CD14-positive monocyte (primary cell): ENCODE measurements at regions not wholly inside any gene's neighbourhood (a gene's known extent, or its start where the extent isn't known, plus 50 kb on each side); places are given as distances from the start of the nearest gene placed in this dataset.

Experiments used
- DNase-seq, 3 donors: peaks; one replicate each; pipeline ENCODE4 v3.0.0-alpha.2; 2011 to 2022
- H2AFZ ChIP-seq: 2 replicates; pipeline ENCODE4 v1.6.0; 2012; ENCODE audit warnings: mild to moderate bottlenecking, low read depth, low read length, inconsistent platforms; ENCODE audit not compliant: insufficient read depth, poor library complexity, severe bottlenecking
- H3K27ac ChIP-seq, 2 donors: 1 replicate in 1 of 2; 2 replicates in 1 of 2; pipeline ENCODE4 v1.5.1; 2012 to 2013; ENCODE audit warnings: low read length in 2 of 2, control low read depth in 1 of 2, inconsistent platforms in 1 of 2, low read depth in 1 of 2, mild to moderate bottlenecking in 1 of 2
- H3K27me3 ChIP-seq, 2 donors: one replicate each; pipeline versions ENCODE4 v1.6.0 to v1.6.1; 2011 to 2013; ENCODE audit warnings: low read length in 2 of 2; ENCODE audit not compliant: control insufficient read depth in 2 of 2, insufficient read depth in 2 of 2
- H3K36me3 ChIP-seq, 2 donors: replicated peaks in 1 of 2; 1 replicate in 1 of 2; 2 replicates in 1 of 2; pipeline versions ENCODE4 v1.5.1 to v1.6.1; 2012 to 2013; ENCODE audit warnings: low read length in 2 of 2, control low read depth in 1 of 2, inconsistent platforms in 1 of 2, mild to moderate bottlenecking in 1 of 2; ENCODE audit not compliant: insufficient read depth in 2 of 2, control insufficient read depth in 1 of 2
- H3K4me1 ChIP-seq, 2 donors: 1 replicate in 1 of 2; 2 replicates in 1 of 2; pipeline versions ENCODE4 v1.5.1 to v1.6.1; 2012 to 2013; ENCODE audit warnings: low read length in 2 of 2, control low read depth in 1 of 2, inconsistent platforms in 1 of 2, mild to moderate bottlenecking in 1 of 2, moderate library complexity in 1 of 2; ENCODE audit not compliant: insufficient read depth in 2 of 2, control insufficient read depth in 1 of 2
- H3K4me2 ChIP-seq: replicated peaks from 2 replicates; pipeline ENCODE3; 2012; ENCODE audit warnings: low read length, moderate library complexity, mild to moderate bottlenecking; ENCODE audit not compliant: poor library complexity, severe bottlenecking; ENCODE audit errors: extremely low read depth
- H3K4me3 ChIP-seq, 3 experiments: fragments of 200-600 bp in 1 of 3; sonication (generic) in 1 of 3; replicated peaks in 1 of 3; 1 replicate in 2 of 3; 2 replicates in 1 of 3; pipeline ENCODE4 v1.5.1; 2011 to 2013; ENCODE audit warnings: low read length in 3 of 3, mild to moderate bottlenecking in 3 of 3, control low read depth in 2 of 3, low read depth in 2 of 3, inconsistent platforms in 1 of 3, moderate library complexity in 1 of 3
- H3K79me2 ChIP-seq: 2 replicates; pipeline ENCODE4 v1.6.0; 2012; ENCODE audit warnings: mild to moderate bottlenecking, control low read depth, inconsistent platforms, low read length, moderate library complexity; ENCODE audit not compliant: insufficient read depth
- H3K9ac ChIP-seq: 2 replicates; pipeline ENCODE4 v1.6.0; 2017; ENCODE audit warnings: low read length, mild to moderate bottlenecking; ENCODE audit not compliant: insufficient read depth, poor library complexity, severe bottlenecking
- H3K9me3 ChIP-seq, 2 donors: replicated peaks in 1 of 2; 1 replicate in 1 of 2; 2 replicates in 1 of 2; pipeline versions ENCODE4 v1.5.1 to v1.6.1; 2012 to 2013; ENCODE audit warnings: low read length in 2 of 2, control low read depth in 1 of 2; ENCODE audit not compliant: control insufficient read depth in 1 of 2, insufficient read depth in 1 of 2
- H4K20me1 ChIP-seq: 2 replicates; pipeline ENCODE4 v1.6.0; 2012; ENCODE audit warnings: mild to moderate bottlenecking, low read length, control low read depth, moderate library complexity; ENCODE audit not compliant: insufficient read depth
- H3K27ac Mint-ChIP-seq, 7 donors: one replicate each; pipeline ENCODE4 v1.8.0; 2020; ENCODE audit warnings: mild to moderate bottlenecking in 7 of 7, mixed read lengths in 7 of 7, moderate library complexity in 6 of 7, inconsistent platforms in 2 of 7
- H3K27me3 Mint-ChIP-seq, 3 donors: one replicate each; pipeline ENCODE4 v1.8.0; 2021 to 2022; ENCODE audit warnings: low read depth in 3 of 3, mild to moderate bottlenecking in 3 of 3, mixed read lengths in 3 of 3, moderate library complexity in 3 of 3, inconsistent platforms in 1 of 3
- H3K36me3 Mint-ChIP-seq, 2 donors: one replicate each; pipeline ENCODE4 v1.8.0; 2020; ENCODE audit warnings: mixed read lengths in 2 of 2, inconsistent platforms in 1 of 2, mild to moderate bottlenecking in 1 of 2
- H3K4me1 Mint-ChIP-seq: one replicate; pipeline ENCODE4 v1.8.0; 2020; ENCODE audit warnings: mild to moderate bottlenecking, mixed read lengths
- H3K4me3 Mint-ChIP-seq, 2 donors: one replicate each; pipeline ENCODE4 v1.8.0; 2020; ENCODE audit warnings: mild to moderate bottlenecking in 2 of 2, mixed read lengths in 2 of 2, moderate library complexity in 1 of 2
- H3K9me3 Mint-ChIP-seq, 7 donors: one replicate each; pipeline ENCODE4 v1.8.0; 2020 to 2022; ENCODE audit warnings: mixed read lengths in 7 of 7, mild to moderate bottlenecking in 6 of 7, moderate library complexity in 6 of 7, inconsistent platforms in 2 of 7
- WGBS: methylation state at CpG from one replicate; pipeline ENCODE4 v1.1.5; 2013; ENCODE audit warnings: missing lambda C conversion rate; ENCODE audit not compliant: insufficient coverage; 5-methylcytosine and 5-hydroxymethylcytosine counted together
- intact Hi-C, 2 donors: fragments of 100-400 bp; cut with micrococcal nuclease; formaldehyde crosslinking; loops; one replicate each; pipeline versions ENCODE4 v1.15.0 to v1.15.1; 2023
- TF ChIP-seq, protein P1 (sequence below): fragments of 200-600 bp; IDR thresholded peaks from one replicate; pipeline ENCODE4 v1.8.0; 2022; ENCODE audit warnings: antibody characterized with exemption, mild to moderate bottlenecking

DNA sequence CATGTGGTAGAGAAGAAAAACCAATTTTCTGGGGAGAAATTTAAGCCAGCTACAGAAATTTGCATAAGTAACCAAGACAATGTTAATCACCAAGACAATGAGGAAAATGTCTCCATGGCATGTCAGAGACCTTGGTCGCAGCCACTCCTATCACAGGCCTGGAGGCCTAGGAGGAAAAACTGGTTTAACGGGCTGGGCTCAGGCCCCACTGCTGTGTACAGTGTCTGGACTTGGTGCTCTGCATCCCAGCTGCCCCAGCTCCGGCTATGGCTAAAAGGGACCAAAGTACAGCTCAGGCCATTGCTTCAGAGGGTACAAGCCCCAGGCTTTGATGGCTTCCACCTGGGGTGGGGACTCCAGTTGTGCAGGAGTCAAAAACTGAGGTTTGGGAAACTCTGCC, 1075.1 kb upstream of the CDH18 start:
- WGBS, result 90% methylated on average over 3 of the region's 3 CpGs
- no peak overlapping the region for H3K4me2 ChIP-seq
- H3K9me3 ChIP-seq, result peaks cover 25 to 32% of the 10 kb centered on the region in 2 donors
- no peak overlapping the region for H3K27ac ChIP-seq
- Mint-ChIP-seq H3K36me3 (no peaks in the 10 kb centered on the region), H3K4me1 (no peaks in the 10 kb centered on the region), H3K4me3 (no peak overlapping the region), H3K27ac (no peak overlapping the region), H3K27me3 (peaks cover 0 to 2% (median 0%) of the 10 kb centered on the region in 3 donors), H3K9me3 (peaks cover 3 to 26% (median 10%) of the 10 kb centered on the region in 7 donors)
- intact Hi-C loops, result no loop called here
- no peaks in the 10 kb centered on the region for H4K20me1 ChIP-seq
- H3K79me2 ChIP-seq, result no peaks in the 10 kb centered on the region
- no peaks in the 10 kb centered on the region for H3K4me1 ChIP-seq
- H3K27me3 ChIP-seq, result no peaks in the 10 kb centered on the region
- H3K4me3 ChIP-seq, result no peak overlapping the region
- no peak overlapping the region for H2AFZ ChIP-seq
- TF ChIP-seq, protein P1, sequence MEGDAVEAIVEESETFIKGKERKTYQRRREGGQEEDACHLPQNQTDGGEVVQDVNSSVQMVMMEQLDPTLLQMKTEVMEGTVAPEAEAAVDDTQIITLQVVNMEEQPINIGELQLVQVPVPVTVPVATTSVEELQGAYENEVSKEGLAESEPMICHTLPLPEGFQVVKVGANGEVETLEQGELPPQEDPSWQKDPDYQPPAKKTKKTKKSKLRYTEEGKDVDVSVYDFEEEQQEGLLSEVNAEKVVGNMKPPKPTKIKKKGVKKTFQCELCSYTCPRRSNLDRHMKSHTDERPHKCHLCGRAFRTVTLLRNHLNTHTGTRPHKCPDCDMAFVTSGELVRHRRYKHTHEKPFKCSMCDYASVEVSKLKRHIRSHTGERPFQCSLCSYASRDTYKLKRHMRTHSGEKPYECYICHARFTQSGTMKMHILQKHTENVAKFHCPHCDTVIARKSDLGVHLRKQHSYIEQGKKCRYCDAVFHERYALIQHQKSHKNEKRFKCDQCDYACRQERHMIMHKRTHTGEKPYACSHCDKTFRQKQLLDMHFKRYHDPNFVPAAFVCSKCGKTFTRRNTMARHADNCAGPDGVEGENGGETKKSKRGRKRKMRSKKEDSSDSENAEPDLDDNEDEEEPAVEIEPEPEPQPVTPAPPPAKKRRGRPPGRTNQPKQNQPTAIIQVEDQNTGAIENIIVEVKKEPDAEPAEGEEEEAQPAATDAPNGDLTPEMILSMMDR, result no peak
- DNase-seq, result no peak
- no peak overlapping the region for H3K9ac ChIP-seq
- no peaks in the 10 kb centered on the region for H3K36me3 ChIP-seq

DNA sequence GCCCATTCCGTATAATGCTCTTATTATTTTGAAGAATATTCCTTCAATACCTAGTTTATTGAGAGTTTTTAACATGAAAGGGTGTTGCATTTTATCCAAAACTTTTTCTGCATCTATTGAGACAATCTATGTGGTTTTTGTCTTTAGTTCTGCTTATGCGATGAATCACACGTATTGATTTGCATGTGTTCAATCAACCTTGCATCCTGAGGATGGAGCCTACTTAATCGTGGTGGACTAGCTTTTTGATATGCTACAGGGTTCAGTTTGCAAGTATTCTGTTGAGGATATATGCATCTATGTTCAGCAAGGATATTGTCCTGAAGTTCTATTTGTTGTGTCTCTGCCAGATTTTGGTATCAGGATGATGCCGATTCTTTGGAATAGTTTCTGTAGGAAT, 1070.3 kb upstream of the CDH18 start:
- no peak overlapping the region for H3K4me3 Mint-ChIP-seq
- H3K36me3 Mint-ChIP-seq, result no peaks in the 10 kb centered on the region
- H3K9me3 ChIP-seq, result peaks cover 12 to 15% of the 10 kb centered on the region in 2 donors
- no peaks in the 10 kb centered on the region for H3K79me2 ChIP-seq
- no peak overlapping the region for H3K27ac ChIP-seq
- intact Hi-C loops, result no loop called here
- no peak for DNase-seq
- no peaks in the 10 kb centered on the region for H3K4me1 Mint-ChIP-seq
- no peak overlapping the region for H3K4me2 ChIP-seq
- no peaks in the 10 kb centered on the region for H3K27me3 Mint-ChIP-seq
- no peaks in the 10 kb centered on the region for H3K4me1 ChIP-seq
- no peaks in the 10 kb centered on the region for H3K27me3 ChIP-seq
- no peaks in the 10 kb centered on the region for H3K36me3 ChIP-seq
- no peak overlapping the region for H3K4me3 ChIP-seq
- H3K27ac Mint-ChIP-seq, result no peak overlapping the region
- TF ChIP-seq, protein P1, result no peak
- H4K20me1 ChIP-seq, result no peaks in the 10 kb centered on the region
- H3K9me3 Mint-ChIP-seq, result peaks cover 0 to 15% (median 6%) of the 10 kb centered on the region in 7 donors
- H2AFZ ChIP-seq, result no peak overlapping the region
- no peak overlapping the region for H3K9ac ChIP-seq
- WGBS, result 84% methylated on average over 4 of the region's 5 CpGs
